ENCODE measurements at regions not wholly inside any gene's neighbourhood (a gene's known extent, or its start where the extent isn't known, plus 50 kb on each side); places are given as distances from the start of the nearest gene placed in this dataset.

- TF ChIP-seq GATA3 (IDR thresholded peaks at IDR 0.05; ENCODE audit: low read depth, low read length) (no peak), GATA2 (IDR thresholded peaks at IDR 0.05; ENCODE audit: low read depth, low read length) (no peak)
Measured at GRCh38 chr3:104956620-104957345, 409.9 kb upstream of the ALCAM start.
